SK-N-SH treated with all-trans-retinoic acid at 6 μM for 48 hours (cell line): ENCODE measurements at regions not wholly inside any gene's neighbourhood (a gene's known extent, or its start where the extent isn't known, plus 50 kb on each side); places are given as distances from the start of the nearest gene placed in this dataset.

Experiments
- ATAC-seq: fragments of 200-7000 bp; cut with Tn5 transposase; 3 replicates; pipeline ENCODE4 v1.9.1; 2020; ENCODE audit warnings: mild to moderate bottlenecking, moderate library complexity
- ARNTL ChIP-seq: fragments of 450-650 bp; formaldehyde crosslinking; IDR thresholded peaks from 2 replicates; pipeline ENCODE4 v1.5.0; 2020; ENCODE audit warnings: low read depth, mild to moderate bottlenecking, moderate library complexity, borderline replicate concordance
- BACH2 ChIP-seq: fragments of 250-450 bp; sonication (Bioruptor Pico); IDR thresholded peaks from 2 replicates; pipeline ENCODE4 v1.9.0; 2021; ENCODE audit warnings: mild to moderate bottlenecking, borderline replicate concordance
- CREB5 ChIP-seq: fragments of 250-450 bp; sonication (Bioruptor Pico); IDR thresholded peaks from 2 replicates; pipeline ENCODE4 v1.5.1; 2020; ENCODE audit warnings: low read depth, mild to moderate bottlenecking, moderate library complexity
- CSDC2 ChIP-seq: fragments of 250-450 bp; sonication (Bioruptor Pico); IDR thresholded peaks from 2 replicates; pipeline ENCODE4 v1.5.0; 2020; ENCODE audit warnings: mild to moderate bottlenecking, moderate library complexity
- CSRNP3 ChIP-seq: fragments of 250-450 bp; sonication (Bioruptor Pico); IDR thresholded peaks from 2 replicates; pipeline ENCODE4 v1.5.1; 2021; ENCODE audit warnings: mild to moderate bottlenecking, moderate library complexity
- ESRRG ChIP-seq: fragments of 250-450 bp; sonication (Bioruptor Pico); IDR thresholded peaks from 2 replicates; pipeline ENCODE4 v1.6.1; 2021; ENCODE audit warnings: mild to moderate bottlenecking
- GLIS3 ChIP-seq: fragments of 250-450 bp; sonication (Bioruptor Pico); IDR thresholded peaks from 2 replicates; pipeline ENCODE4 v1.5.0; 2020; ENCODE audit warnings: mild to moderate bottlenecking, moderate library complexity
- OSR1 ChIP-seq: fragments of 250-450 bp; sonication (Bioruptor Pico); IDR thresholded peaks from 2 replicates; pipeline ENCODE4 v1.8.0; 2022; ENCODE audit warnings: moderate library complexity, mild to moderate bottlenecking, inconsistent platforms
- PATZ1 ChIP-seq: fragments of 250-450 bp; sonication (Bioruptor Pico); IDR thresholded peaks from 2 replicates; pipeline ENCODE4 v1.8.0; 2020; ENCODE audit warnings: mild to moderate bottlenecking, moderate library complexity, borderline replicate concordance
- POU6F1 ChIP-seq: fragments of 250-450 bp; sonication (Bioruptor Pico); IDR thresholded peaks from 2 replicates; pipeline ENCODE4 v1.8.0; 2021; ENCODE audit warnings: low read depth, mild to moderate bottlenecking, moderate library complexity, borderline replicate concordance
- PPARA ChIP-seq: fragments of 250-450 bp; sonication (Bioruptor Pico); IDR thresholded peaks from 2 replicates; pipeline ENCODE4 v1.5.0; 2020; ENCODE audit warnings: mild to moderate bottlenecking, borderline replicate concordance
- RARB ChIP-seq: fragments of 250-450 bp; sonication (Bioruptor Pico); IDR thresholded peaks from 2 replicates; pipeline ENCODE4 v1.8.0; 2021; ENCODE audit warnings: mild to moderate bottlenecking, moderate library complexity
- SNAI2 ChIP-seq: fragments of 250-450 bp; sonication (Bioruptor Pico); IDR thresholded peaks from 2 replicates; pipeline ENCODE4 v1.5.0; 2020; ENCODE audit warnings: mild to moderate bottlenecking, moderate library complexity
- TOX ChIP-seq: fragments of 250-450 bp; sonication (Bioruptor Pico); IDR thresholded peaks from 2 replicates; pipeline ENCODE4 v1.8.0; 2021; ENCODE audit warnings: mild to moderate bottlenecking, moderate library complexity, borderline replicate concordance
- TSHZ2 ChIP-seq: fragments of 250-450 bp; sonication (Bioruptor Pico); IDR thresholded peaks from 2 replicates; pipeline ENCODE4 v1.5.0; 2020; ENCODE audit warnings: mild to moderate bottlenecking, moderate library complexity
- ZC3H10 ChIP-seq: fragments of 250-450 bp; sonication (Bioruptor Pico); IDR thresholded peaks from 2 replicates; pipeline ENCODE4 v1.5.1; 2021; ENCODE audit warnings: mild to moderate bottlenecking, moderate library complexity
- ZFP3 ChIP-seq: fragments of 250-450 bp; sonication (Bioruptor Pico); IDR thresholded peaks from 2 replicates; pipeline ENCODE4 v1.5.0; 2020; ENCODE audit warnings: mild to moderate bottlenecking, moderate library complexity
- ZFP30 ChIP-seq: fragments of 450-650 bp; formaldehyde crosslinking; IDR thresholded peaks from 2 replicates; pipeline ENCODE4 v1.5.0; 2022; ENCODE audit warnings: mild to moderate bottlenecking, moderate library complexity
- ZNF8 ChIP-seq: fragments of 450-650 bp; formaldehyde crosslinking; IDR thresholded peaks from 2 replicates; pipeline ENCODE4 v1.5.0; 2020; ENCODE audit warnings: mild to moderate bottlenecking, moderate library complexity

- TF ChIP-seq TSHZ2 (CRISPR knock-in tag) (no peak), RARB (CRISPR knock-in tag) (no peak)
These were observed 92.0 kb upstream of the FAM13C start (continued) for GRCh38 chr10:59454171-59454919.

GRCh38 chr10:59448616-59449015, 86.3 kb upstream of the FAM13C start:
- no peak for ATAC-seq
- no peak for TF ChIP-seq ARNTL

GRCh38 chr10:59435707-59436106, 73.4 kb upstream of the FAM13C start:
- peak; percentile 27 for ATAC-seq
- TF ChIP-seq ZFP30 (CRISPR knock-in tag) (no peak), OSR1 (no peak), POU6F1 (CRISPR knock-in tag) (no peak), CREB5 (CRISPR knock-in tag) (no peak), TOX (no peak), ESRRG (no peak), BACH2 (CRISPR knock-in tag) (no peak), CSDC2 (no peak), ZC3H10 (no peak), ARNTL (no peak), CSRNP3 (CRISPR knock-in tag) (no peak), GLIS3 (no peak), PPARA (CRISPR knock-in tag) (no peak), TSHZ2 (CRISPR knock-in tag) (no peak), SNAI2 (no peak), ZFP3 (CRISPR knock-in tag) (no peak), PATZ1 (no peak), ZNF8 (no peak)
